SK-N-SH (cell line): ENCODE measurements at regions not wholly inside any gene's neighbourhood (a gene's known extent, or its start where the extent isn't known, plus 50 kb on each side); places are given as distances from the start of the nearest gene placed in this dataset.

Experiments
- CTCF ChIA-PET: fragments of 300-600, 350-600 bp; formaldehyde crosslinking; extraction: SDS; loops from one replicate; lab custom pipeline; 2021; lab: Yijun Ruan, JAX
- POLR2A ChIA-PET: fragments of 350-600 bp; sonication (Branson Sonifier 250); formaldehyde crosslinking; extraction: SDS; loops from one replicate; lab custom pipeline; 2020; ENCODE audit warnings: antibody characterized with exemption, inconsistent platforms; lab: Yijun Ruan, JAX
- DNase-seq: peaks from one replicate; pipeline ENCODE4 v3.0.0; 2012
- H2AFZ ChIP-seq: fragments of 200-600 bp; sonication (generic); 2 replicates; pipeline ENCODE4 v1.8.1; 2016; ENCODE audit warnings: antibody characterized with exemption, mild to moderate bottlenecking, low read depth
- H3F3A ChIP-seq: fragments of 200-600 bp; sonication (generic); replicated peaks from 2 replicates; pipeline ENCODE3; 2016; ENCODE audit warnings: antibody characterized with exemption, mild to moderate bottlenecking; ENCODE audit not compliant: insufficient read depth
- H3K27ac ChIP-seq, 2 experiments: fragments of 200-500 bp in 1 of 2; fragments of 200-600 bp in 1 of 2; sonication (Bioruptor generic) in 1 of 2; sonication (generic), shearing (Covaris generic) in 1 of 2; 2 replicates each; pipeline versions ENCODE4 v1.5.1 to v1.6.1; 2014 to 2016; ENCODE audit warnings: low read depth in 2 of 2, inconsistent platforms in 1 of 2, low read length in 1 of 2, mild to moderate bottlenecking in 1 of 2, mixed read lengths in 1 of 2
- H3K27me3 ChIP-seq: fragments of 200-600 bp; sonication (generic), shearing (Covaris generic); 2 replicates; pipeline ENCODE4 v1.6.1; 2016; ENCODE audit warnings: mixed run types; ENCODE audit not compliant: insufficient read depth
- H3K36me3 ChIP-seq, 2 experiments: fragments of 200-500 bp in 1 of 2; fragments of 200-600 bp in 1 of 2; sonication (Bioruptor generic) in 1 of 2; sonication (generic) in 1 of 2; replicated peaks in 1 of 2; 2 replicates each; pipeline versions ENCODE3 to v1.5.1; 2014 to 2016; ENCODE audit warnings: low read length in 1 of 2, mild to moderate bottlenecking in 1 of 2; ENCODE audit not compliant: insufficient read depth in 2 of 2, control insufficient read depth in 1 of 2
- H3K4me1 ChIP-seq, 2 experiments: fragments of 200-500 bp in 1 of 2; fragments of 200-600 bp in 1 of 2; sonication (Bioruptor generic) in 1 of 2; sonication (generic), shearing (Covaris generic) in 1 of 2; 2 replicates each; pipeline versions ENCODE4 v1.5.1 to v1.6.1; 2014 to 2016; ENCODE audit warnings: low read depth in 1 of 2, low read length in 1 of 2, mixed run types in 1 of 2; ENCODE audit not compliant: insufficient read depth in 2 of 2, control insufficient read depth in 1 of 2
- H3K4me2 ChIP-seq: fragments of 200-600 bp; sonication (generic), shearing (Covaris generic); 2 replicates; pipeline ENCODE4 v1.6.1; 2017; ENCODE audit warnings: mixed run types
- H3K4me3 ChIP-seq, 2 experiments: fragments of 200-500 bp in 1 of 2; fragments of 200-600 bp in 1 of 2; sonication (Bioruptor generic) in 1 of 2; sonication (generic), shearing (Covaris generic) in 1 of 2; 2 replicates each; pipeline versions ENCODE4 v1.5.1 to v1.8.1; 2014 to 2016; ENCODE audit warnings: low read depth in 2 of 2, inconsistent platforms in 1 of 2, low read length in 1 of 2, mild to moderate bottlenecking in 1 of 2, mixed read lengths in 1 of 2, moderate library complexity in 1 of 2
- H3K79me2 ChIP-seq: fragments of 200-600 bp; sonication (generic); 2 replicates; pipeline ENCODE4 v1.8.1; 2017; ENCODE audit warnings: mild to moderate bottlenecking; ENCODE audit not compliant: insufficient read depth
- H3K9ac ChIP-seq: fragments of 200-600 bp; sonication (generic); 2 replicates; pipeline ENCODE4 v1.6.1; 2017; ENCODE audit warnings: mixed run types
- H3K9me2 ChIP-seq: fragments of 200-600 bp; sonication (generic); 2 replicates; pipeline ENCODE4 v1.6.1; 2017; ENCODE audit warnings: mixed run types
- H3K9me3 ChIP-seq: fragments of 200-600 bp; sonication (generic); 2 replicates; pipeline ENCODE4 v1.6.1; 2017; ENCODE audit warnings: mixed run types, mild to moderate bottlenecking, moderate library complexity
- H4K20me1 ChIP-seq: fragments of 200-600 bp; sonication (generic); 2 replicates; pipeline ENCODE4 v1.6.1; 2017; ENCODE audit warnings: mild to moderate bottlenecking, mixed run types; ENCODE audit not compliant: insufficient read depth
- CHD2 ChIP-seq: fragments of 150-350 bp; IDR thresholded peaks from 2 replicates; pipeline ENCODE4 v1.6.1; 2018; ENCODE audit warnings: low read length; ENCODE audit not compliant: partially characterized antibody
- FOSL2 ChIP-seq: IDR thresholded peaks from 2 replicates; pipeline ENCODE4 v1.4.0; 2012; ENCODE audit warnings: low read depth, mild to moderate bottlenecking, moderate library complexity, borderline replicate concordance
- GABPA ChIP-seq: IDR thresholded peaks from 2 replicates; pipeline ENCODE4 v1.4.0; 2012; ENCODE audit warnings: low read depth, mild to moderate bottlenecking
- IRF3 ChIP-seq: fragments of 150-350 bp; IDR thresholded peaks from 2 replicates; pipeline ENCODE4 v1.6.1; 2016; ENCODE audit warnings: mild to moderate bottlenecking, low read depth, low read length
- MAX ChIP-seq: IDR thresholded peaks from 2 replicates; pipeline ENCODE4 v1.4.0; 2012; ENCODE audit warnings: low read depth
- NFIC ChIP-seq: IDR thresholded peaks from 2 replicates; pipeline ENCODE4 v1.4.0; 2012; ENCODE audit warnings: borderline replicate concordance
- RAD21 ChIP-seq: IDR thresholded peaks from 2 replicates; pipeline ENCODE4 v1.6.1; 2012; ENCODE audit warnings: mild to moderate bottlenecking, low read length
- RCOR1 ChIP-seq: fragments of 150-350 bp; IDR thresholded peaks from 2 replicates; pipeline ENCODE4 v1.6.1; 2017; ENCODE audit warnings: antibody characterized with exemption, low read length
- RFX5 ChIP-seq: IDR thresholded peaks from 2 replicates; pipeline ENCODE4 v1.6.1; 2012; ENCODE audit warnings: mild to moderate bottlenecking, improper control_type of control experiment, low read length
- RXRA ChIP-seq: IDR thresholded peaks from 2 replicates; pipeline ENCODE4 v1.4.0; 2012; ENCODE audit warnings: low read depth, mild to moderate bottlenecking, borderline replicate concordance
- SMC3 ChIP-seq: IDR thresholded peaks from 2 replicates; pipeline ENCODE4 v1.6.1; 2012; ENCODE audit warnings: low read depth, low read length, improper control_type of control experiment
- TEAD4 ChIP-seq: IDR thresholded peaks from 2 replicates; pipeline ENCODE4 v1.4.0; 2012; ENCODE audit warnings: mild to moderate bottlenecking, borderline replicate concordance; ENCODE audit not compliant: insufficient read depth
- USF1 ChIP-seq: IDR thresholded peaks from 2 replicates; pipeline ENCODE4 v1.4.0; 2012; ENCODE audit warnings: low read depth, borderline replicate concordance
- WGBS: methylation state at CpG from one replicate; pipeline ENCODE4 v1.1.6; 2017; ENCODE audit warnings: low lambda C conversion rate; 5-methylcytosine and 5-hydroxymethylcytosine counted together
- TF ChIP-seq, protein P1 (sequence below): IDR thresholded peaks from 2 replicates; pipeline ENCODE4 v1.4.0; 2012; ENCODE audit warnings: low read depth, borderline replicate concordance
- TF ChIP-seq, protein P2 (sequence below): IDR thresholded peaks from 2 replicates; pipeline ENCODE4 v1.6.1; 2012; ENCODE audit warnings: mild to moderate bottlenecking, low read depth, low read length, moderate library complexity

DNA sequence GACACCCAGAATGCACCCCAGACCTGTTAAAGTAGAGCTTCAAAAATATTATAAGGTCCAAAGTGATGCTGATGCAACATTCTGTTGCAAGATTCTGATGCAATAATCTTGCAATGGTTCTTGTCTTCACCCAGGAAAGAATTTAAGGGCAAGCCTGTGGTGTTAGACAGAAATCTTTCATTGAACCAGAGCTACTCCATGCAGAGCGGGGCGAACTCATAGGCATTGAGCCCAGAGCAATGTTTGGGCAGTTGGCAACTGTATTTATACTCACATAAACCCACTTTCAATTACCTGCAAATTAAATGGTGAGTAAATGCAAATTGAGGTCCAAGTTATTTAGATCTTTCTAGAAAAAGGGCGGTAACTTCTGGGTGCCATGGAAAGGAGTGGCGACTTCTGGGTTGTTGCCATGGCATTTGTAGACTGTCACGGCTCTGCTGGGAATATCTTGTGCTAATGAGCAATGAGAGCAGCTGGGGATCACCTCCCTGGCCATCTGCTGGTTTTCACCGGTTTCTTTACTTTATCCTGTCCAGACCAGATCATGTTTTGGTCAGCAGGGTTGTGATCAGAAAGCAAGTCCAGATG lies 163.4 kb downstream of the ICE1 start:
- Histone ChIP-seq H3K9me2 (no peaks in the 10 kb centered on the region), H3K4me3 (no peak overlapping the region), H4K20me1 (no peaks in the 10 kb centered on the region), H3K9me3 (0 out of 2 replicates have a peak, but pooled peaks cover 4% of the 10 kb centered on the region), H3K27ac (no peak overlapping the region), H3K4me1 (peaks cover 0 to 14% of the 10 kb centered on the region in 2 experiments; a peak in 1 of 4 replicates), H3K9ac (no peak overlapping the region), H3K79me2 (no peaks in the 10 kb centered on the region), H3K27me3 (no peaks in the 10 kb centered on the region), H3K4me2 (no peak overlapping the region), H2AFZ (no peak overlapping the region), H3K36me3 (no peaks in the 10 kb centered on the region), H3F3A (no peaks in the 10 kb centered on the region)
- 5% methylated on average over 6 of the region's 6 CpGs for WGBS
- DNase-seq, result no peak
- TF ChIP-seq RXRA, result no peak
- TF ChIP-seq, protein P1, sequence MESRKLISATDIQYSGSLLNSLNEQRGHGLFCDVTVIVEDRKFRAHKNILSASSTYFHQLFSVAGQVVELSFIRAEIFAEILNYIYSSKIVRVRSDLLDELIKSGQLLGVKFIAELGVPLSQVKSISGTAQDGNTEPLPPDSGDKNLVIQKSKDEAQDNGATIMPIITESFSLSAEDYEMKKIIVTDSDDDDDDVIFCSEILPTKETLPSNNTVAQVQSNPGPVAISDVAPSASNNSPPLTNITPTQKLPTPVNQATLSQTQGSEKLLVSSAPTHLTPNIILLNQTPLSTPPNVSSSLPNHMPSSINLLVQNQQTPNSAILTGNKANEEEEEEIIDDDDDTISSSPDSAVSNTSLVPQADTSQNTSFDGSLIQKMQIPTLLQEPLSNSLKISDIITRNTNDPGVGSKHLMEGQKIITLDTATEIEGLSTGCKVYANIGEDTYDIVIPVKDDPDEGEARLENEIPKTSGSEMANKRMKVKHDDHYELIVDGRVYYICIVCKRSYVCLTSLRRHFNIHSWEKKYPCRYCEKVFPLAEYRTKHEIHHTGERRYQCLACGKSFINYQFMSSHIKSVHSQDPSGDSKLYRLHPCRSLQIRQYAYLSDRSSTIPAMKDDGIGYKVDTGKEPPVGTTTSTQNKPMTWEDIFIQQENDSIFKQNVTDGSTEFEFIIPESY, result no peak
- TF ChIP-seq USF1, result no peak
- TF ChIP-seq CHD2, result no peak
- TF ChIP-seq SMC3, result no peak
- no peak for TF ChIP-seq GABPA
- TF ChIP-seq MAX, result no peak
- TF ChIP-seq RFX5, result no peak
- TF ChIP-seq RAD21, result no peak
- TF ChIP-seq TEAD4, result no peak
- TF ChIP-seq RCOR1, result no peak
- TF ChIP-seq, protein P2, sequence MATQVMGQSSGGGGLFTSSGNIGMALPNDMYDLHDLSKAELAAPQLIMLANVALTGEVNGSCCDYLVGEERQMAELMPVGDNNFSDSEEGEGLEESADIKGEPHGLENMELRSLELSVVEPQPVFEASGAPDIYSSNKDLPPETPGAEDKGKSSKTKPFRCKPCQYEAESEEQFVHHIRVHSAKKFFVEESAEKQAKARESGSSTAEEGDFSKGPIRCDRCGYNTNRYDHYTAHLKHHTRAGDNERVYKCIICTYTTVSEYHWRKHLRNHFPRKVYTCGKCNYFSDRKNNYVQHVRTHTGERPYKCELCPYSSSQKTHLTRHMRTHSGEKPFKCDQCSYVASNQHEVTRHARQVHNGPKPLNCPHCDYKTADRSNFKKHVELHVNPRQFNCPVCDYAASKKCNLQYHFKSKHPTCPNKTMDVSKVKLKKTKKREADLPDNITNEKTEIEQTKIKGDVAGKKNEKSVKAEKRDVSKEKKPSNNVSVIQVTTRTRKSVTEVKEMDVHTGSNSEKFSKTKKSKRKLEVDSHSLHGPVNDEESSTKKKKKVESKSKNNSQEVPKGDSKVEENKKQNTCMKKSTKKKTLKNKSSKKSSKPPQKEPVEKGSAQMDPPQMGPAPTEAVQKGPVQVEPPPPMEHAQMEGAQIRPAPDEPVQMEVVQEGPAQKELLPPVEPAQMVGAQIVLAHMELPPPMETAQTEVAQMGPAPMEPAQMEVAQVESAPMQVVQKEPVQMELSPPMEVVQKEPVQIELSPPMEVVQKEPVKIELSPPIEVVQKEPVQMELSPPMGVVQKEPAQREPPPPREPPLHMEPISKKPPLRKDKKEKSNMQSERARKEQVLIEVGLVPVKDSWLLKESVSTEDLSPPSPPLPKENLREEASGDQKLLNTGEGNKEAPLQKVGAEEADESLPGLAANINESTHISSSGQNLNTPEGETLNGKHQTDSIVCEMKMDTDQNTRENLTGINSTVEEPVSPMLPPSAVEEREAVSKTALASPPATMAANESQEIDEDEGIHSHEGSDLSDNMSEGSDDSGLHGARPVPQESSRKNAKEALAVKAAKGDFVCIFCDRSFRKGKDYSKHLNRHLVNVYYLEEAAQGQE, result no peak
- TF ChIP-seq FOSL2, result no peak
- no peak for TF ChIP-seq NFIC
- TF ChIP-seq IRF3, result no peak
- ChIA-PET CTCF (interaction anchor here (1.0 to 2.2 kb wide), 2 partner anchors 8 to 88 kb away, joined by 4 to 6 read pairs; no protein-coding TSS in a partner anchor), POLR2A (no interaction called here)
